CD4-positive, alpha-beta T cell treated with Interleukin-2 at 100 ng/mL for 4 hours (primary cell): ENCODE measurements at regions not wholly inside any gene's neighbourhood (a gene's known extent, or its start where the extent isn't known, plus 50 kb on each side); places are given as distances from the start of the nearest gene placed in this dataset.

Source experiments
- DNase-seq: peaks from one replicate; pipeline ENCODE4 v3.0.0-alpha.2; 2020; ENCODE audit warnings: low spot score

GRCh38 chr11:115764176-115764575, 260.0 kb upstream of the CADM1 start:
- no peak for DNase-seq

- DNase-seq = no peak
Observed at GRCh38 chr11:115761817-115762216, 257.6 kb upstream of the CADM1 start.

- DNase-seq = no peak
Observed at GRCh38 chr11:115761348-115761747, 257.1 kb upstream of the CADM1 start.

- DNase-seq = no peak
Observed at GRCh38 chr11:115760461-115761320, 256.5 kb upstream of the CADM1 start.

GRCh38 chr11:115759622-115760460, 255.6 kb upstream of the CADM1 start:
- DNase-seq = no peak

GRCh38 chr11:115758011-115758410, 253.8 kb upstream of the CADM1 start:
- DNase-seq = no peak

GRCh38 chr11:115751243-115752015, 247.2 kb upstream of the CADM1 start:
- DNase-seq = no peak

- no peak for DNase-seq
Observed at GRCh38 chr11:115745610-115746512, 241.6 kb upstream of the CADM1 start.

- no peak for DNase-seq
Observed at GRCh38 chr11:115745066-115745465, 240.9 kb upstream of the CADM1 start.

GRCh38 chr11:115743719-115744118, 239.5 kb upstream of the CADM1 start:
- DNase-seq = no peak

- no peak for DNase-seq
Observed at GRCh38 chr11:115741376-115742107, 237.3 kb upstream of the CADM1 start.

GRCh38 chr11:115740324-115740723, 236.1 kb upstream of the CADM1 start:
- DNase-seq = no peak

- no peak for DNase-seq
Observed at GRCh38 chr11:115739878-115740277, 235.7 kb upstream of the CADM1 start.

GRCh38 chr11:115739146-115739545, 234.9 kb upstream of the CADM1 start:
- no peak for DNase-seq

GRCh38 chr11:115737875-115738274, 233.7 kb upstream of the CADM1 start:
- DNase-seq = no peak

GRCh38 chr11:115736146-115736545, 231.9 kb upstream of the CADM1 start:
- DNase-seq = no peak

- DNase-seq = no peak
Observed at GRCh38 chr11:115724666-115725065, 220.5 kb upstream of the CADM1 start.

- DNase-seq = no peak
Observed at GRCh38 chr11:115722711-115723110, 218.5 kb upstream of the CADM1 start.

GRCh38 chr11:115721296-115721995, 217.2 kb upstream of the CADM1 start:
- DNase-seq = no peak
